ENCODE measurements at regions not wholly inside any gene's neighbourhood (a gene's known extent, or its start where the extent isn't known, plus 50 kb on each side); places are given as distances from the start of the nearest gene placed in this dataset.

DNA sequence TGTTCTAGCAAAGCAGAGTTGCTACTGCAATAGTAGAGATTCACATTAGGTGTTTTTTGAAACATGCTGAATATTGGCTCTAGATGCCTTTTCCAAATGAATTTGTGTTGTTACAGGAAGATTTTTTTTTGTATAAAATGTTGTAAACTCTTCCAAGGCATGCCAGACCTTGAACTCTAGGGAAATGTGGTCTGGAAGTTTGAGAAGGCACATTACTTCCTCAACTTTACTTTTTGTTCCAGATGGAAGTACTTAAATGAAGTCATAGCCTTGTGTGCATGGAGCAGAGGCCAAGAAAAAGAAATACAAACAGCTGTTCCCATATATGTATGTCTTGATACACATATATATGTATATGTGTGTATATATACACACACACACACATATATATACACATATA, 585.7 kb upstream of the MARCKS start:
- Histone ChIP-seq H3K27me3 (no peaks in the 10 kb centered on the region), H3K4me3 (no peak overlapping the region), H3K36me3 (no peaks in the 10 kb centered on the region), H3K9me3 (peaks cover 5 to 40% (median 26%) of the 10 kb centered on the region in 3 donors), H3K4me1 (no peaks in the 10 kb centered on the region), H3K27ac (no peak overlapping the region)
- intact Hi-C loops (cut with DNase I; ENCODE audit: low total_unique reads), result no loop called here
- TF ChIP-seq, protein P1, sequence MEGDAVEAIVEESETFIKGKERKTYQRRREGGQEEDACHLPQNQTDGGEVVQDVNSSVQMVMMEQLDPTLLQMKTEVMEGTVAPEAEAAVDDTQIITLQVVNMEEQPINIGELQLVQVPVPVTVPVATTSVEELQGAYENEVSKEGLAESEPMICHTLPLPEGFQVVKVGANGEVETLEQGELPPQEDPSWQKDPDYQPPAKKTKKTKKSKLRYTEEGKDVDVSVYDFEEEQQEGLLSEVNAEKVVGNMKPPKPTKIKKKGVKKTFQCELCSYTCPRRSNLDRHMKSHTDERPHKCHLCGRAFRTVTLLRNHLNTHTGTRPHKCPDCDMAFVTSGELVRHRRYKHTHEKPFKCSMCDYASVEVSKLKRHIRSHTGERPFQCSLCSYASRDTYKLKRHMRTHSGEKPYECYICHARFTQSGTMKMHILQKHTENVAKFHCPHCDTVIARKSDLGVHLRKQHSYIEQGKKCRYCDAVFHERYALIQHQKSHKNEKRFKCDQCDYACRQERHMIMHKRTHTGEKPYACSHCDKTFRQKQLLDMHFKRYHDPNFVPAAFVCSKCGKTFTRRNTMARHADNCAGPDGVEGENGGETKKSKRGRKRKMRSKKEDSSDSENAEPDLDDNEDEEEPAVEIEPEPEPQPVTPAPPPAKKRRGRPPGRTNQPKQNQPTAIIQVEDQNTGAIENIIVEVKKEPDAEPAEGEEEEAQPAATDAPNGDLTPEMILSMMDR (IDR thresholded peaks at IDR 0.05), result no peak
- no peak for DNase-seq

- intact Hi-C loops (cut with DNase I; ENCODE audit: low total_unique reads), result no loop called here
- Histone ChIP-seq H3K36me3 (no peaks in the 10 kb centered on the region), H3K4me3 (no peak overlapping the region), H3K27ac (no peak overlapping the region), H3K9me3 (no peaks in the 10 kb centered on the region), H3K4me1 (peaks cover 0 to 4% (median 0%) of the 10 kb centered on the region in 4 donors), H3K27me3 (no peaks in the 10 kb centered on the region)
- DNase-seq, result no peak
- TF ChIP-seq, protein P1 (IDR thresholded peaks at IDR 0.05), result no peak
Measured at GRCh38 chr6:113276601-113277000, 580.5 kb upstream of the MARCKS start.

- DNase-seq, result no peak
- intact Hi-C loops (cut with DNase I; ENCODE audit: low total_unique reads), result no loop called here
- TF ChIP-seq, protein P1 (IDR thresholded peaks at IDR 0.05), result no peak
- Histone ChIP-seq H3K27me3 (no peaks in the 10 kb centered on the region), H3K4me1 (peaks cover 0 to 4% (median 0%) of the 10 kb centered on the region in 4 donors), H3K36me3 (no peaks in the 10 kb centered on the region), H3K27ac (no peak overlapping the region), H3K4me3 (no peak overlapping the region), H3K9me3 (no peaks in the 10 kb centered on the region)
Measured at GRCh38 chr6:113277111-113277510, 580.0 kb upstream of the MARCKS start.

DNA sequence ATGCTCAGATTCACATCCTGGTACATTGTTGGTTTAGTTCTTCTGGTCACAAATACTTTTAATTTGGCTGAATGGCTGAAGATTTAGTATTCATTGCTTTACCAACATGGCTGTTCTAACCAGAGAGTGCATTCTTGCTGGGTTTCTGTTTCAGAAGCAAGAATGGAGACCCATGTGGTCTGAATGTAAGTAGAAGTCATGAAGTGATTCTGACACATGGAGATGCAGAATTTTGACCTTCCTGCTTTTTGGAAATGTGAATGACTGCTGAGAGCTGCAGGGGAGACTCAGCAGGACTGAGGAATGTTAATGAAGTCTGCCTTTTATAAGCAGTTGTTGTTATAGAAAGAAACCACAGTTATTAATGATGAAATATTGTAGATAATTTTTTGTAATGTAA, 576.1 kb upstream of the MARCKS start:
- TF ChIP-seq, protein P1 (IDR thresholded peaks at IDR 0.05), result no peak
- Histone ChIP-seq H3K4me3 (no peak overlapping the region), H3K4me1 (peaks cover 0 to 4% (median 0%) of the 10 kb centered on the region in 4 donors), H3K27ac (no peak overlapping the region), H3K9me3 (no peaks in the 10 kb centered on the region), H3K27me3 (no peaks in the 10 kb centered on the region), H3K36me3 (no peaks in the 10 kb centered on the region)
- no peak for DNase-seq
- intact Hi-C loops (cut with DNase I; ENCODE audit: low total_unique reads), result no loop called here

GRCh38 chr6:113281431-113281830, 575.7 kb upstream of the MARCKS start:
- intact Hi-C loops (cut with DNase I; ENCODE audit: low total_unique reads), result no loop called here
- peaks cover 0 to 3% (median 0%) of the 10 kb centered on the region in 3 donors for H3K9me3 ChIP-seq
- no peak overlapping the region for H3K27ac ChIP-seq
- TF ChIP-seq, protein P1 (IDR thresholded peaks at IDR 0.05), result no peak
- no peak for DNase-seq
- peaks cover 0 to 4% (median 0%) of the 10 kb centered on the region in 4 donors for H3K4me1 ChIP-seq
- no peaks in the 10 kb centered on the region for H3K27me3 ChIP-seq
- no peak overlapping the region for H3K4me3 ChIP-seq
- H3K36me3 ChIP-seq, result no peaks in the 10 kb centered on the region

GRCh38 chr6:113287396-113287795, 569.7 kb upstream of the MARCKS start:
- H3K27me3 ChIP-seq, result no peaks in the 10 kb centered on the region

More at GRCh38 chr6:113287396-113287795, 569.7 kb upstream of the MARCKS start:
- intact Hi-C loops (cut with DNase I; ENCODE audit: low total_unique reads), result loop anchor here (1.0 kb wide), 1 partner anchor 9 kb away; no protein-coding TSS in a partner anchor
- no peak overlapping the region for H3K27ac ChIP-seq
- no peak overlapping the region for H3K4me3 ChIP-seq
- no peak for DNase-seq
- TF ChIP-seq, protein P1 (IDR thresholded peaks at IDR 0.05), result no peak
- no peaks in the 10 kb centered on the region for H3K36me3 ChIP-seq
- H3K9me3 ChIP-seq, result peaks cover 0 to 7% (median 0%) of the 10 kb centered on the region in 3 donors
- H3K4me1 ChIP-seq, result no peaks in the 10 kb centered on the region

Measured in tibial artery (tissue), 4 donors.